ENCODE measurements at regions not wholly inside any gene's neighbourhood (a gene's known extent, or its start where the extent isn't known, plus 50 kb on each side); places are given as distances from the start of the nearest gene placed in this dataset.

DNA sequence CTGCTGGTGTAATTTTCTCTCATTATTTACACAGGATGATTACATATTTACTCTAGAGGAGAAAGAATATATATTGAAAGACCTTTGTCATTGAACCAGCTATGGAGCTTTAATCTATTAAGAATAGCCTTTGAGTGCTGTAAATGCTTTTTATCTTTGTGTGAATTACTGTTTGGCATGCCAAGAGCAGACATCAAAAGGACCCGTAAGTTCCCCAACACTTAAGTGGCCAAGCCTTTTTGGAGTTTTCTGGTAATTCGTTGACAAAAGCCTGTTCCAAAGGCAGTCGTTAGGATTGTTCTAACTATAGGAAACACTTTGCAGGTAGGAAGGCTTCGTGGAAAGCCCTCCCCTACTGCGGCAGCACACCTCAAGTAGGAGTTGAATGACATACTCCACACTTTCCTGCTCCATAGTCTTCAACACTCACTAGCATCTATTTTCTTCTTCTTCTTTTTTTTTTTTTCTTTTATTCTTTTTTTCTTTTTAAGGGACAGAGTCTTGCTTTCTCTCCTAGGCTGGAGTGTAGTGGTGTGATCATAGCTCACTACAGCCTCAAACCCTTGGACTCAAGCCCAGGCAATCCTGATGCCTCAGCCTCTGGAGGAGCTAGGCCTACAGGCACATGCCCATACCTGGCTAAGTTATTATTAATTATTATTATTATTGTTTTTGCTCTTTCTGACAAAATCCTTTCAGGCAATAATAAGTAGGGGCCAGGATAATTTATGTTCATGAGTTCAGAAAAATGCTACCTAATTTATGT, 98.6 kb downstream of the SUCNR1 start:
- Histone ChIP-seq H2BK5ac (ENCODE audit: low read depth, low read length, poor library complexity, severe bottlenecking) (no peak overlapping the region), H3K9me3 (ENCODE audit: control insufficient read depth, low read length) (peaks cover 3% of the 10 kb centered on the region), H3K18ac (ENCODE audit: low read depth in 1 of 2, low read length in 2 of 2) (peak overlapping the region in 1 of 2 experiments; percentile 75), H3K27ac (ENCODE audit: low read length, poor library complexity, severe bottlenecking) (no peak overlapping the region), H3K27me3 (ENCODE audit: control insufficient read depth in 1 of 2, insufficient read depth in 1 of 2, low read length in 2 of 2) (no peaks in the 10 kb centered on the region), H4K91ac (ENCODE audit: low read length) (no peak overlapping the region), H2BK12ac (ENCODE audit: low read length in 2 of 2) (no peak overlapping the region), H3K9ac (ENCODE audit: low read length) (no peak overlapping the region), H3K23ac (ENCODE audit: low read length in 2 of 2) (no peak overlapping the region), H2BK15ac (ENCODE audit: low read depth, poor library complexity, severe bottlenecking) (peak overlapping the region; percentile 48), H2BK120ac (ENCODE audit: low read depth, low read length) (no peak overlapping the region), H4K8ac (ENCODE audit: low read length) (no peak overlapping the region), H3K4ac (ENCODE audit: low read depth in 1 of 2, low read length in 2 of 2) (no peak overlapping the region), H2AK5ac (ENCODE audit: low read length, severe bottlenecking) (no peak overlapping the region), H3K4me2 (ENCODE audit: low read length, poor library complexity, severe bottlenecking) (no peak overlapping the region), H2AFZ (ENCODE audit: low read depth, low read length) (no peak overlapping the region), H3K4me3 (ENCODE audit: insufficient read depth in 1 of 2, low read depth in 1 of 2, low read length in 2 of 2) (no peak overlapping the region), H3K36me3 (ENCODE audit: control insufficient read depth in 1 of 2, insufficient read depth in 2 of 2, low read depth in 1 of 2, low read length in 2 of 2) (no peaks in the 10 kb centered on the region), H3K4me1 (ENCODE audit: control insufficient read depth, insufficient read depth, low read depth, low read length) (peaks cover 1% of the 10 kb centered on the region), H3K79me1 (replicated peaks; ENCODE audit: low read length, poor library complexity, severe bottlenecking) (no peaks in the 10 kb centered on the region), H3K14ac (ENCODE audit: low read length in 2 of 2) (no peak overlapping the region)
- WGBS, result 52% methylated on average over 5 of the region's 5 CpGs
- DNase-seq, result no peak

DNA sequence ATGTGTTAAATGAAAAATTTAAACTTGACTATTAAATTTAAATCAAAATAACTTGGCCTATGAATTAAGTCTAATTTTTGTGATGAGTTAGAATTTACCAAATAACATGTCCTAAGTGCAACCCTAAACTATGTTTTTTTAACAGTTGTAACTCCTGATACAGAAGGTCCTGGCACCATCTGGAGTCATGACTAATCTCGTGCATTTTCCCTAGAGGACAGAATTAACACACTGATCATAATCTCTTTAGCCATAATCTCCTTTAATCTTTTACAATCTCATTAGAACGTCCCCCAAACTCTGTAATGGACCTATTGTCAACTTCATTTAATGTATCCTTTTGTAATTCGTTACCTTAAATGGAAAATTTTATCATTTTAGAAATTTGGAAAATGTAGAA, 100.6 kb downstream of the SUCNR1 start:
- H3K4me1 ChIP-seq (ENCODE audit: control insufficient read depth, insufficient read depth, low read depth, low read length), result peaks cover 2% of the 10 kb centered on the region
- H2AK5ac ChIP-seq (ENCODE audit: low read length, severe bottlenecking), result no peak overlapping the region
- H3K27me3 ChIP-seq (ENCODE audit: control insufficient read depth in 1 of 2, insufficient read depth in 1 of 2, low read length in 2 of 2), result no peaks in the 10 kb centered on the region
- no peak overlapping the region for H3K9ac ChIP-seq (ENCODE audit: low read length)
- H4K8ac ChIP-seq (ENCODE audit: low read length), result no peak overlapping the region
- no peak overlapping the region for H3K14ac ChIP-seq (ENCODE audit: low read length in 2 of 2)
- no peak overlapping the region for H2BK5ac ChIP-seq (ENCODE audit: low read depth, low read length, poor library complexity, severe bottlenecking)
- H3K4me2 ChIP-seq (ENCODE audit: low read length, poor library complexity, severe bottlenecking), result no peak overlapping the region
- H3K36me3 ChIP-seq (ENCODE audit: control insufficient read depth in 1 of 2, insufficient read depth in 2 of 2, low read depth in 1 of 2, low read length in 2 of 2), result no peaks in the 10 kb centered on the region
- no peaks in the 10 kb centered on the region for H3K9me3 ChIP-seq (ENCODE audit: control insufficient read depth, low read length)
- H3K4me3 ChIP-seq (ENCODE audit: insufficient read depth in 1 of 2, low read depth in 1 of 2, low read length in 2 of 2), result no peak overlapping the region
- no peak overlapping the region for H2AFZ ChIP-seq (ENCODE audit: low read depth, low read length)
- H3K27ac ChIP-seq (ENCODE audit: low read length, poor library complexity, severe bottlenecking), result no peak overlapping the region
- no peak overlapping the region for H3K23ac ChIP-seq (ENCODE audit: low read length in 2 of 2)
- H3K4ac ChIP-seq (ENCODE audit: low read depth in 1 of 2, low read length in 2 of 2), result no peak overlapping the region
- no peak overlapping the region for H2BK12ac ChIP-seq (ENCODE audit: low read length in 2 of 2)
- no peak overlapping the region for H3K18ac ChIP-seq (ENCODE audit: low read depth in 1 of 2, low read length in 2 of 2)
- DNase-seq, result peak; percentile 51
- no peak overlapping the region for H4K91ac ChIP-seq (ENCODE audit: low read length)
- H2BK15ac ChIP-seq (ENCODE audit: low read depth, poor library complexity, severe bottlenecking), result no peak overlapping the region
- no peak overlapping the region for H2BK120ac ChIP-seq (ENCODE audit: low read depth, low read length)
- WGBS, result 0% methylated on average over 1 of the region's 3 CpGs
- H3K79me1 ChIP-seq (replicated peaks; ENCODE audit: low read length, poor library complexity, severe bottlenecking), result no peaks in the 10 kb centered on the region

GRCh38 chr3:151976211-151977050, 103.0 kb downstream of the SUCNR1 start:
- no peak overlapping the region for H4K8ac ChIP-seq (ENCODE audit: low read length)
- no peaks in the 10 kb centered on the region for H3K9me3 ChIP-seq (ENCODE audit: control insufficient read depth, low read length)
- H3K18ac ChIP-seq (ENCODE audit: low read depth in 1 of 2, low read length in 2 of 2), result no peak overlapping the region
- no peak overlapping the region for H2AK5ac ChIP-seq (ENCODE audit: low read length, severe bottlenecking)
- peaks cover 2% of the 10 kb centered on the region for H3K4me1 ChIP-seq (ENCODE audit: control insufficient read depth, insufficient read depth, low read depth, low read length)
- H3K27ac ChIP-seq (ENCODE audit: low read length, poor library complexity, severe bottlenecking), result peak overlapping the region; percentile 91
- H2BK5ac ChIP-seq (ENCODE audit: low read depth, low read length, poor library complexity, severe bottlenecking), result no peak overlapping the region
- H3K14ac ChIP-seq (ENCODE audit: low read length in 2 of 2), result no peak overlapping the region
- no peak overlapping the region for H2BK15ac ChIP-seq (ENCODE audit: low read depth, poor library complexity, severe bottlenecking)
- peak overlapping the region in 1 of 2 experiments; percentile 52 for H3K4me3 ChIP-seq (ENCODE audit: insufficient read depth in 1 of 2, low read depth in 1 of 2, low read length in 2 of 2)
- no peak overlapping the region for H3K23ac ChIP-seq (ENCODE audit: low read length in 2 of 2)
- no peak overlapping the region for H2BK120ac ChIP-seq (ENCODE audit: low read depth, low read length)
- H4K91ac ChIP-seq (ENCODE audit: low read length), result no peak overlapping the region
- no peaks in the 10 kb centered on the region for H3K79me1 ChIP-seq (replicated peaks; ENCODE audit: low read length, poor library complexity, severe bottlenecking)
- no peaks in the 10 kb centered on the region for H3K36me3 ChIP-seq (ENCODE audit: control insufficient read depth in 1 of 2, insufficient read depth in 2 of 2, low read depth in 1 of 2, low read length in 2 of 2)
- H3K9ac ChIP-seq (ENCODE audit: low read length), result peak overlapping the region; percentile 58
- H2AFZ ChIP-seq (ENCODE audit: low read depth, low read length), result no peak overlapping the region
- peak overlapping the region; percentile 38 for H3K4me2 ChIP-seq (ENCODE audit: low read length, poor library complexity, severe bottlenecking)
- peak; percentile 96 for DNase-seq
- no peaks in the 10 kb centered on the region for H3K27me3 ChIP-seq (ENCODE audit: control insufficient read depth in 1 of 2, insufficient read depth in 1 of 2, low read length in 2 of 2)
- no peak overlapping the region for H3K4ac ChIP-seq (ENCODE audit: low read depth in 1 of 2, low read length in 2 of 2)
- no peak overlapping the region for H2BK12ac ChIP-seq (ENCODE audit: low read length in 2 of 2)
- 17% methylated on average over 3 of the region's 3 CpGs for WGBS

- H2BK15ac ChIP-seq (ENCODE audit: low read depth, poor library complexity, severe bottlenecking), result no peak overlapping the region
- no peaks in the 10 kb centered on the region for H3K9me3 ChIP-seq (ENCODE audit: control insufficient read depth, low read length)
- no peak overlapping the region for H3K4me2 ChIP-seq (ENCODE audit: low read length, poor library complexity, severe bottlenecking)
- no peak overlapping the region for H3K4me3 ChIP-seq (ENCODE audit: insufficient read depth in 1 of 2, low read depth in 1 of 2, low read length in 2 of 2)
- H2BK120ac ChIP-seq (ENCODE audit: low read depth, low read length), result no peak overlapping the region
- 17% methylated on average over 1 of the region's 1 CpG for WGBS
- H3K27ac ChIP-seq (ENCODE audit: low read length, poor library complexity, severe bottlenecking), result no peak overlapping the region
- H2BK5ac ChIP-seq (ENCODE audit: low read depth, low read length, poor library complexity, severe bottlenecking), result no peak overlapping the region
- no peaks in the 10 kb centered on the region for H3K36me3 ChIP-seq (ENCODE audit: control insufficient read depth in 1 of 2, insufficient read depth in 2 of 2, low read depth in 1 of 2, low read length in 2 of 2)
- DNase-seq, result no peak
- no peak overlapping the region for H3K14ac ChIP-seq (ENCODE audit: low read length in 2 of 2)
- no peak overlapping the region for H3K9ac ChIP-seq (ENCODE audit: low read length)
- H3K4ac ChIP-seq (ENCODE audit: low read depth in 1 of 2, low read length in 2 of 2), result no peak overlapping the region
- H2AFZ ChIP-seq (ENCODE audit: low read depth, low read length), result no peak overlapping the region
- H4K8ac ChIP-seq (ENCODE audit: low read length), result no peak overlapping the region
- peaks cover 2% of the 10 kb centered on the region for H3K4me1 ChIP-seq (ENCODE audit: control insufficient read depth, insufficient read depth, low read depth, low read length)
- H3K18ac ChIP-seq (ENCODE audit: low read depth in 1 of 2, low read length in 2 of 2), result no peak overlapping the region
- no peaks in the 10 kb centered on the region for H3K27me3 ChIP-seq (ENCODE audit: control insufficient read depth in 1 of 2, insufficient read depth in 1 of 2, low read length in 2 of 2)
- no peak overlapping the region for H2AK5ac ChIP-seq (ENCODE audit: low read length, severe bottlenecking)
- no peak overlapping the region for H4K91ac ChIP-seq (ENCODE audit: low read length)
- H3K79me1 ChIP-seq (replicated peaks; ENCODE audit: low read length, poor library complexity, severe bottlenecking), result no peaks in the 10 kb centered on the region
- no peak overlapping the region for H3K23ac ChIP-seq (ENCODE audit: low read length in 2 of 2)
- no peak overlapping the region for H2BK12ac ChIP-seq (ENCODE audit: low read length in 2 of 2)
These were observed 106.5 kb downstream of the SUCNR1 start for GRCh38 chr3:151979906-151980305.
